HCT116 (cell line): ENCODE measurements at regions not wholly inside any gene's neighbourhood (a gene's known extent, or its start where the extent isn't known, plus 50 kb on each side); places are given as distances from the start of the nearest gene placed in this dataset.

ENCODE experiments used
- ATAC-seq: fragments of 200-7000 bp; cut with Tn5 transposase; 2 replicates; pipeline ENCODE4 v1.9.1; 2020; ENCODE audit warnings: mild to moderate bottlenecking, moderate library complexity
- BruUV-seq: library from RNA; stranded (reverse); fragments of 400-500 nt; replicated peaks from 2 replicates; lab custom pipeline; 2021; lab: Mats Ljungman, UMichigan
- CTCF ChIA-PET: fragments of 300-600 bp; sonication (Branson Sonifier 250); formaldehyde crosslinking; loops from one replicate; lab custom pipeline; 2021; ENCODE audit warnings: antibody characterized with exemption; lab: Charles Lee
- POLR2A ChIA-PET: fragments of 300-600, 350-600 bp; sonication (Branson Sonifier 250); formaldehyde crosslinking; loops from one replicate; lab custom pipeline; 2021; ENCODE audit warnings: antibody characterized with exemption; lab: Charles Lee
- RAD21 ChIA-PET, 2 experiments: fragments of 300-600 bp; sonication (Branson Sonifier 250); formaldehyde crosslinking; loops; one replicate each; lab custom pipeline; 2023; ENCODE audit warnings: low total read pairs in 2 of 2; ENCODE audit not compliant: uncharacterized antibody in 2 of 2, unreplicated experiment in 2 of 2, low non-redundant PET in 1 of 2; lab: Charles Lee
- DNase-seq: peaks from one replicate; pipeline ENCODE4 v3.0.0-alpha.2; 2010; ENCODE audit warnings: low read depth, low spot score
- H2AFZ ChIP-seq: fragments of 200-600 bp; shearing (Covaris generic), sonication (generic); 2 replicates; pipeline ENCODE4 v1.6.1; 2017; ENCODE audit warnings: low read depth, mixed run types, mixed read lengths, antibody characterized with exemption, low read length; ENCODE audit not compliant: poor library complexity, severe bottlenecking
- H3K27ac ChIP-seq: 2 replicates; pipeline ENCODE4 v1.5.1; 2012; ENCODE audit warnings: low read depth, low read length
- H3K27me3 ChIP-seq: fragments of 200-600 bp; sonication (generic); 2 replicates; pipeline ENCODE4 v1.6.1; 2016; ENCODE audit warnings: mixed run types, low read length, mixed read lengths; ENCODE audit not compliant: insufficient read depth
- H3K36me3 ChIP-seq, 2 experiments: fragments of 200-500 bp in 1 of 2; fragments of 200-600 bp in 1 of 2; sonication (Bioruptor generic) in 1 of 2; sonication (generic) in 1 of 2; 2 replicates each; pipeline versions ENCODE4 v1.5.1 to v1.6.1; 2014 to 2016; ENCODE audit warnings: low read length in 2 of 2, inconsistent platforms in 1 of 2, mixed read lengths in 1 of 2, mixed run types in 1 of 2; ENCODE audit not compliant: insufficient read depth in 2 of 2, control insufficient read depth in 1 of 2
- H3K4me1 ChIP-seq, 2 experiments: fragments of 200-600 bp in 1 of 2; sonication (generic) in 1 of 2; 2 replicates each; pipeline versions ENCODE4 v1.5.1 to v1.6.1; 2012 to 2017; ENCODE audit warnings: low read length in 2 of 2, inconsistent platforms in 1 of 2, mild to moderate bottlenecking in 1 of 2, mixed read lengths in 1 of 2, mixed run types in 1 of 2, moderate library complexity in 1 of 2; ENCODE audit not compliant: insufficient read depth in 2 of 2, control insufficient read depth in 1 of 2
- H3K4me2 ChIP-seq: fragments of 200-600 bp; sonication (generic); 2 replicates; pipeline ENCODE4 v1.6.1; 2017; ENCODE audit warnings: mixed run types, low read length, mixed read lengths
- H3K4me3 ChIP-seq, 2 experiments: fragments of 200-600 bp in 1 of 2; sonication (generic) in 1 of 2; replicated peaks in 1 of 2; 2 replicates each; pipeline ENCODE4 v1.5.1; 2011 to 2016; ENCODE audit warnings: low read length in 2 of 2, control low read depth in 1 of 2, low read depth in 1 of 2, mild to moderate bottlenecking in 1 of 2, mixed read lengths in 1 of 2, mixed run types in 1 of 2
- H3K79me2 ChIP-seq: fragments of 200-600 bp; sonication (generic); 2 replicates; pipeline ENCODE4 v1.6.1; 2017; ENCODE audit warnings: mild to moderate bottlenecking, mixed run types, low read length, moderate library complexity, mixed read lengths; ENCODE audit not compliant: insufficient read depth
- H3K9ac ChIP-seq: fragments of 200-600 bp; sonication (generic); 2 replicates; pipeline ENCODE4 v1.6.1; 2016; ENCODE audit warnings: low read length, mixed read lengths
- H3K9me2 ChIP-seq: fragments of 200-600 bp; sonication (generic), shearing (Covaris generic); 2 replicates; pipeline ENCODE4 v1.6.1; 2017; ENCODE audit warnings: mixed run types, mild to moderate bottlenecking, moderate library complexity; ENCODE audit not compliant: insufficient read depth
- H3K9me3 ChIP-seq, 2 experiments: fragments of 200-500 bp in 1 of 2; fragments of 200-600 bp in 1 of 2; sonication (Bioruptor generic) in 1 of 2; sonication (generic) in 1 of 2; 2 replicates each; pipeline ENCODE4 v1.6.1; 2014 to 2017; ENCODE audit warnings: low read length in 2 of 2, mixed read lengths in 2 of 2, inconsistent platforms in 1 of 2, low read depth in 1 of 2, mild to moderate bottlenecking in 1 of 2, mixed run types in 1 of 2, moderate library complexity in 1 of 2; ENCODE audit not compliant: control insufficient read depth in 1 of 2, insufficient read depth in 1 of 2
- H4K20me1 ChIP-seq: fragments of 200-600 bp; sonication (generic), shearing (Covaris generic); 2 replicates; pipeline ENCODE4 v1.6.1; 2017; ENCODE audit warnings: mixed run types, mild to moderate bottlenecking, moderate library complexity; ENCODE audit not compliant: insufficient read depth
- CEBPB ChIP-seq: IDR thresholded peaks from 2 replicates; pipeline ENCODE4 v1.6.1; 2012; ENCODE audit warnings: low read depth
- ELF1 ChIP-seq: IDR thresholded peaks from 2 replicates; pipeline ENCODE4 v1.6.1; 2012; ENCODE audit warnings: low read depth, borderline replicate concordance
- EZH2phosphoT487 ChIP-seq: fragments of 200-600 bp; IDR thresholded peaks from 2 replicates; pipeline ENCODE4 v1.6.1; 2018; ENCODE audit warnings: antibody characterized with exemption, borderline replicate concordance
- JUND ChIP-seq: IDR thresholded peaks from 2 replicates; pipeline ENCODE4 v1.6.1; 2012
- POLR2A ChIP-seq: IDR thresholded peaks from 2 replicates; pipeline ENCODE4 v1.7.0; 2011; ENCODE audit warnings: borderline replicate concordance; ENCODE audit not compliant: insufficient read depth, insufficient read length; ENCODE audit errors: extremely low read depth
- POLR2AphosphoS5 ChIP-seq: IDR thresholded peaks from 2 replicates; pipeline ENCODE4 v1.6.1; 2011; ENCODE audit warnings: mild to moderate bottlenecking, low read depth, low read length, moderate library complexity
- RAD21 ChIP-seq: IDR thresholded peaks from 2 replicates; pipeline ENCODE4 v1.6.1; 2012; ENCODE audit warnings: low read depth, mild to moderate bottlenecking
- SP1 ChIP-seq: IDR thresholded peaks from 2 replicates; pipeline ENCODE4 v1.6.1; 2012; ENCODE audit warnings: low read depth
- SRF ChIP-seq: IDR thresholded peaks from 2 replicates; pipeline ENCODE4 v1.6.1; 2012; ENCODE audit warnings: low read depth
- ZFX ChIP-seq: fragments of 450-650 bp; IDR thresholded peaks from 2 replicates; pipeline ENCODE4 v1.6.1; 2017
- ZNF274 ChIP-seq: fragments of 200-500 bp; sonication (Bioruptor generic); IDR thresholded peaks from 2 replicates; pipeline ENCODE4 v1.6.1; 2014; ENCODE audit warnings: mild to moderate bottlenecking, low read depth, low read length, inconsistent platforms
- intact Hi-C: fragments of 100-400 bp; cut with micrococcal nuclease; formaldehyde crosslinking; loops from 2 replicates; pipeline ENCODE4 v1.10.0; 2022
- TF ChIP-seq, protein P1 (sequence below), 3 experiments: fragments of 200-600 bp in 1 of 3; sonication (generic) in 1 of 3; IDR thresholded peaks in 2 of 3; conservative IDR thresholded peaks in 1 of 3; 2 replicates each; pipeline ENCODE4 v1.5.1; 2012 to 2017; ENCODE audit warnings: low read depth in 2 of 3, low read length in 2 of 3, antibody characterized with exemption in 1 of 3, borderline replicate concordance in 1 of 3, control low read depth in 1 of 3, mild to moderate bottlenecking in 1 of 3, mixed read lengths in 1 of 3, mixed run types in 1 of 3, moderate library complexity in 1 of 3; ENCODE audit not compliant: insufficient read depth in 1 of 3
- TF ChIP-seq, protein P2 (sequence below): IDR thresholded peaks from 2 replicates; pipeline ENCODE4 v1.6.1; 2012; ENCODE audit warnings: low read depth
- TF ChIP-seq, protein P3 (sequence below): IDR thresholded peaks from 2 replicates; pipeline ENCODE4 v1.6.1; 2012
- TF ChIP-seq, protein P4 (sequence below): IDR thresholded peaks from 2 replicates; pipeline ENCODE4 v1.6.1; 2011; ENCODE audit warnings: mild to moderate bottlenecking, low read length, moderate library complexity; ENCODE audit not compliant: insufficient replicate concordance; ENCODE audit errors: extremely low read depth

DNA sequence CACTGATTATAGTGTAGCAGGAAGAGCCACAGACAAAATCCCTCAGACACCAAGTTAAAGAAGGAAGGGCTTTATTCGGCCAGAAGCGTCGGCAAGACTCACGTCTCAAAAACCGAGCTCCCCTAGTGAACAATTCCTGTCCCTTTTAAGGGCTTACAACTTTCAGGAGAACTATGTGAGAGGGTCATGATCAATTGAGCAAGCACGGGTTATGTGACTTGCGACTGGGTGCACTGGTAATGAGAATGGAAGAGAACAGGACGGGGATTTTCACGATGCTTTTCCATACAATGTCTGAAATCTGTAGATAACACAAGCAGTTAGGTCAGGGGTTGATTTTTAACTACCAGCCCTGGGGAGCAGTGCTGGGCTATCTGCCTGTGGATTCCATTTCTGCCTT lies 116.7 kb downstream of the MFAP3L start (continued):
- TF ChIP-seq, protein P1, sequence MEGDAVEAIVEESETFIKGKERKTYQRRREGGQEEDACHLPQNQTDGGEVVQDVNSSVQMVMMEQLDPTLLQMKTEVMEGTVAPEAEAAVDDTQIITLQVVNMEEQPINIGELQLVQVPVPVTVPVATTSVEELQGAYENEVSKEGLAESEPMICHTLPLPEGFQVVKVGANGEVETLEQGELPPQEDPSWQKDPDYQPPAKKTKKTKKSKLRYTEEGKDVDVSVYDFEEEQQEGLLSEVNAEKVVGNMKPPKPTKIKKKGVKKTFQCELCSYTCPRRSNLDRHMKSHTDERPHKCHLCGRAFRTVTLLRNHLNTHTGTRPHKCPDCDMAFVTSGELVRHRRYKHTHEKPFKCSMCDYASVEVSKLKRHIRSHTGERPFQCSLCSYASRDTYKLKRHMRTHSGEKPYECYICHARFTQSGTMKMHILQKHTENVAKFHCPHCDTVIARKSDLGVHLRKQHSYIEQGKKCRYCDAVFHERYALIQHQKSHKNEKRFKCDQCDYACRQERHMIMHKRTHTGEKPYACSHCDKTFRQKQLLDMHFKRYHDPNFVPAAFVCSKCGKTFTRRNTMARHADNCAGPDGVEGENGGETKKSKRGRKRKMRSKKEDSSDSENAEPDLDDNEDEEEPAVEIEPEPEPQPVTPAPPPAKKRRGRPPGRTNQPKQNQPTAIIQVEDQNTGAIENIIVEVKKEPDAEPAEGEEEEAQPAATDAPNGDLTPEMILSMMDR (IDR thresholded peaks at IDR 0.05 in 2 of 3, conservative IDR thresholded peaks at IDR 0.05 in 1 of 3; ENCODE audit: borderline replicate concordance in 1 of 3, insufficient read depth in 1 of 3, low read depth in 2 of 3, low read length in 2 of 3): no peak
- TF ChIP-seq ZFX (no peak), RAD21 (no peak), SP1 (no peak)
- TF ChIP-seq, protein P2, sequence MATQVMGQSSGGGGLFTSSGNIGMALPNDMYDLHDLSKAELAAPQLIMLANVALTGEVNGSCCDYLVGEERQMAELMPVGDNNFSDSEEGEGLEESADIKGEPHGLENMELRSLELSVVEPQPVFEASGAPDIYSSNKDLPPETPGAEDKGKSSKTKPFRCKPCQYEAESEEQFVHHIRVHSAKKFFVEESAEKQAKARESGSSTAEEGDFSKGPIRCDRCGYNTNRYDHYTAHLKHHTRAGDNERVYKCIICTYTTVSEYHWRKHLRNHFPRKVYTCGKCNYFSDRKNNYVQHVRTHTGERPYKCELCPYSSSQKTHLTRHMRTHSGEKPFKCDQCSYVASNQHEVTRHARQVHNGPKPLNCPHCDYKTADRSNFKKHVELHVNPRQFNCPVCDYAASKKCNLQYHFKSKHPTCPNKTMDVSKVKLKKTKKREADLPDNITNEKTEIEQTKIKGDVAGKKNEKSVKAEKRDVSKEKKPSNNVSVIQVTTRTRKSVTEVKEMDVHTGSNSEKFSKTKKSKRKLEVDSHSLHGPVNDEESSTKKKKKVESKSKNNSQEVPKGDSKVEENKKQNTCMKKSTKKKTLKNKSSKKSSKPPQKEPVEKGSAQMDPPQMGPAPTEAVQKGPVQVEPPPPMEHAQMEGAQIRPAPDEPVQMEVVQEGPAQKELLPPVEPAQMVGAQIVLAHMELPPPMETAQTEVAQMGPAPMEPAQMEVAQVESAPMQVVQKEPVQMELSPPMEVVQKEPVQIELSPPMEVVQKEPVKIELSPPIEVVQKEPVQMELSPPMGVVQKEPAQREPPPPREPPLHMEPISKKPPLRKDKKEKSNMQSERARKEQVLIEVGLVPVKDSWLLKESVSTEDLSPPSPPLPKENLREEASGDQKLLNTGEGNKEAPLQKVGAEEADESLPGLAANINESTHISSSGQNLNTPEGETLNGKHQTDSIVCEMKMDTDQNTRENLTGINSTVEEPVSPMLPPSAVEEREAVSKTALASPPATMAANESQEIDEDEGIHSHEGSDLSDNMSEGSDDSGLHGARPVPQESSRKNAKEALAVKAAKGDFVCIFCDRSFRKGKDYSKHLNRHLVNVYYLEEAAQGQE: no peak

DNA sequence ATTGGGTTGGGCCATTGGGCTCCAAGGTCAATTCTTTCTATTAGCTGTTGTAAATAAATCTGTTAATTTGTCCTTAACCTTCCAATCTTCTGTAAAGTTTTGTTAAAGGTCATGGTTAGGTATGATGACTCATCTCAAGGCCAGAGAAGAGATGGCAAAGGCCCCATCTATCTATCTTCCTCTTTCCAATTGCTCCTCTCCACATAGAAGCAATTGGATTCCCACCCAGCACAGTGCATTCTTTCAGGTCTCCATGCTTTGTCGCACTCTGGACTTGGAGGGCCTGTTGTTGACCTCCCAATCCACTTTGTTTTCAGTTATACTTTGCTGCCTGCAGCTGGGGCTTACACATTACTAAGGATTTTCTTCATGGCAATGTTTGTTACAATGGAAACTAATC lies 118.5 kb downstream of the MFAP3L start:
- no peak overlapping the region for H3K9ac ChIP-seq
- H3K27me3 ChIP-seq: no peaks in the 10 kb centered on the region
- POLR2A ChIA-PET: no interaction called here
- no peaks in the 10 kb centered on the region for H3K79me2 ChIP-seq
- H2AFZ ChIP-seq: no peak overlapping the region
- ATAC-seq: no peak
- CTCF ChIA-PET: no interaction called here
- H3K4me2 ChIP-seq: no peak overlapping the region
- no peaks in the 10 kb centered on the region for H4K20me1 ChIP-seq
- no TSS peak for BruUV-seq
- no peaks in the 10 kb centered on the region for H3K9me2 ChIP-seq
- H3K27ac ChIP-seq: no peak overlapping the region
- no peak overlapping the region for H3K4me3 ChIP-seq
- no peak for DNase-seq
- RAD21 ChIA-PET: no interaction called here
- H3K9me3 ChIP-seq: no peaks in the 10 kb centered on the region
- H3K36me3 ChIP-seq: no peaks in the 10 kb centered on the region
- intact Hi-C loops: no loop called here
- peaks cover 0 to 7% of the 10 kb centered on the region in 2 experiments; a peak in 1 of 4 replicates for H3K4me1 ChIP-seq
- TF ChIP-seq, protein P3, sequence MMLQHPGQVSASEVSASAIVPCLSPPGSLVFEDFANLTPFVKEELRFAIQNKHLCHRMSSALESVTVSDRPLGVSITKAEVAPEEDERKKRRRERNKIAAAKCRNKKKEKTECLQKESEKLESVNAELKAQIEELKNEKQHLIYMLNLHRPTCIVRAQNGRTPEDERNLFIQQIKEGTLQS: no peak
- TF ChIP-seq EZH2phosphoT487 (no peak), SRF (no peak), POLR2AphosphoS5 (no peak), ZNF274 (no peak), ELF1 (no peak), CEBPB (no peak), JUND (no peak), POLR2A (no peak)
- TF ChIP-seq, protein P4, sequence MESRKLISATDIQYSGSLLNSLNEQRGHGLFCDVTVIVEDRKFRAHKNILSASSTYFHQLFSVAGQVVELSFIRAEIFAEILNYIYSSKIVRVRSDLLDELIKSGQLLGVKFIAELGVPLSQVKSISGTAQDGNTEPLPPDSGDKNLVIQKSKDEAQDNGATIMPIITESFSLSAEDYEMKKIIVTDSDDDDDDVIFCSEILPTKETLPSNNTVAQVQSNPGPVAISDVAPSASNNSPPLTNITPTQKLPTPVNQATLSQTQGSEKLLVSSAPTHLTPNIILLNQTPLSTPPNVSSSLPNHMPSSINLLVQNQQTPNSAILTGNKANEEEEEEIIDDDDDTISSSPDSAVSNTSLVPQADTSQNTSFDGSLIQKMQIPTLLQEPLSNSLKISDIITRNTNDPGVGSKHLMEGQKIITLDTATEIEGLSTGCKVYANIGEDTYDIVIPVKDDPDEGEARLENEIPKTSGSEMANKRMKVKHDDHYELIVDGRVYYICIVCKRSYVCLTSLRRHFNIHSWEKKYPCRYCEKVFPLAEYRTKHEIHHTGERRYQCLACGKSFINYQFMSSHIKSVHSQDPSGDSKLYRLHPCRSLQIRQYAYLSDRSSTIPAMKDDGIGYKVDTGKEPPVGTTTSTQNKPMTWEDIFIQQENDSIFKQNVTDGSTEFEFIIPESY: no peak
- TF ChIP-seq, protein P1 (IDR thresholded peaks at IDR 0.05 in 2 of 3, conservative IDR thresholded peaks at IDR 0.05 in 1 of 3; ENCODE audit: borderline replicate concordance in 1 of 3, insufficient read depth in 1 of 3, low read depth in 2 of 3, low read length in 2 of 3): no peak
